ENCODE measurements at regions not wholly inside any gene's neighbourhood (a gene's known extent, or its start where the extent isn't known, plus 50 kb on each side); places are given as distances from the start of the nearest gene placed in this dataset.

GRCh38 chr5:6193310-6193709 is 185.0 kb downstream of the MED10 start:
- DNase-seq, result no peak

- DNase-seq, result no peak
Measured at GRCh38 chr5:6190838-6191237, 187.5 kb downstream of the MED10 start.

GRCh38 chr5:6188976-6189375 is 189.4 kb downstream of the MED10 start:
- DNase-seq, result no peak

GRCh38 chr5:6188344-6188743 is 190.0 kb downstream of the MED10 start:
- DNase-seq, result no peak

- no peak for DNase-seq
Measured at GRCh38 chr5:6187501-6187900, 190.8 kb downstream of the MED10 start.

- DNase-seq, result no peak
Measured at GRCh38 chr5:6185574-6185973, 192.8 kb downstream of the MED10 start.

- DNase-seq, result no peak
Measured at GRCh38 chr5:6184481-6184880, 193.9 kb downstream of the MED10 start.

GRCh38 chr5:6183391-6184390 is 194.7 kb downstream of the MED10 start:
- no peak for DNase-seq

GRCh38 chr5:6182271-6182815 is 196.0 kb downstream of the MED10 start:
- DNase-seq, result no peak

GRCh38 chr5:6181871-6182270 is 196.5 kb downstream of the MED10 start:
- DNase-seq, result no peak

GRCh38 chr5:6181147-6181729 is 197.1 kb downstream of the MED10 start:
- no peak for DNase-seq

- no peak for DNase-seq
Measured at GRCh38 chr5:6180231-6180872, 198.0 kb downstream of the MED10 start.

- DNase-seq, result no peak
Measured at GRCh38 chr5:6178846-6179532, 199.4 kb downstream of the MED10 start.

GRCh38 chr5:6177926-6178325 is 200.4 kb downstream of the MED10 start:
- DNase-seq, result no peak

GRCh38 chr5:6176102-6176693 is 202.1 kb downstream of the MED10 start:
- DNase-seq, result no peak

- no peak for DNase-seq
Measured at GRCh38 chr5:6175172-6175854, 203.0 kb downstream of the MED10 start.

GRCh38 chr5:6169660-6170059 is 208.7 kb downstream of the MED10 start:
- no peak for DNase-seq

GRCh38 chr5:6166698-6167394 is 211.5 kb downstream of the MED10 start:
- DNase-seq, result no peak

GRCh38 chr5:6163913-6164312 is 214.4 kb downstream of the MED10 start:
- DNase-seq, result no peak

GRCh38 chr5:6162175-6162574 is 216.2 kb downstream of the MED10 start:
- no peak for DNase-seq

- no peak for DNase-seq
Measured at GRCh38 chr5:6161257-6161656, 217.1 kb downstream of the MED10 start.
